NCI-H1417 (cell line): ENCODE measurements at regions not wholly inside any gene's neighbourhood (a gene's known extent, or its start where the extent isn't known, plus 50 kb on each side); places are given as distances from the start of the nearest gene placed in this dataset.
"Not testable (repeated sequence)": the region's sequence is repeated elsewhere in the genome, so short reads cannot be mapped to it uniquely, and the experiment has no call there.

ENCODE experiments used
- DNase-seq, 3 experiments: peaks; one replicate each; lab custom pipeline; 2025; lab: John Stamatoyannopoulos, UW

- DNase-seq: no peak
Measured at GRCh38 chr2:17362956-17363355, 155.3 kb downstream of the RAD51AP2 start.

- no peak for DNase-seq
Measured at GRCh38 chr2:17355608-17356329, 162.5 kb downstream of the RAD51AP2 start.

- DNase-seq: no peak
Measured at GRCh38 chr2:17353263-17353662, 165.0 kb downstream of the RAD51AP2 start.

- not testable (repeated sequence) for DNase-seq
Measured at GRCh38 chr2:17342692-17343091, 175.5 kb downstream of the RAD51AP2 start.

- DNase-seq: no peak
Measured at GRCh38 chr2:17337507-17337906, 180.7 kb downstream of the RAD51AP2 start.

GRCh38 chr2:17336458-17336857 lies 181.8 kb downstream of the RAD51AP2 start:
- DNase-seq: no peak

- no peak for DNase-seq
Measured at GRCh38 chr2:17334300-17334699, 183.9 kb downstream of the RAD51AP2 start.

GRCh38 chr2:17331636-17332035 lies 186.6 kb downstream of the RAD51AP2 start:
- DNase-seq: no peak

GRCh38 chr2:17328161-17328560 lies 190.1 kb downstream of the RAD51AP2 start:
- DNase-seq: no peak

- DNase-seq: no peak
Measured at GRCh38 chr2:17327649-17328048, 190.6 kb downstream of the RAD51AP2 start.

- DNase-seq: no peak
Measured at GRCh38 chr2:17326717-17327116, 191.5 kb downstream of the RAD51AP2 start.

GRCh38 chr2:17323697-17324096 lies 194.5 kb downstream of the RAD51AP2 start:
- no peak for DNase-seq

- no peak for DNase-seq
Measured at GRCh38 chr2:17322461-17322860, 195.8 kb downstream of the RAD51AP2 start.

- DNase-seq: no peak
Measured at GRCh38 chr2:17319090-17319489, 199.2 kb downstream of the RAD51AP2 start.

- DNase-seq: no peak
Measured at GRCh38 chr2:17318013-17318412, 200.2 kb downstream of the RAD51AP2 start.

GRCh38 chr2:17317439-17317976 lies 200.7 kb downstream of the RAD51AP2 start:
- no peak for DNase-seq

GRCh38 chr2:17313261-17313660 lies 205.0 kb downstream of the RAD51AP2 start:
- no peak for DNase-seq

GRCh38 chr2:17311771-17312511 lies 206.3 kb downstream of the RAD51AP2 start:
- DNase-seq: no peak

- no peak for DNase-seq
Measured at GRCh38 chr2:17311106-17311619, 207.1 kb downstream of the RAD51AP2 start.

- DNase-seq: peak; percentile 43 to 81 (median 73)
Measured at GRCh38 chr2:17309741-17310339, 208.4 kb downstream of the RAD51AP2 start.

- DNase-seq: no peak
Measured at GRCh38 chr2:17309181-17309580, 209.1 kb downstream of the RAD51AP2 start.

GRCh38 chr2:17306706-17307105 lies 211.5 kb downstream of the RAD51AP2 start:
- DNase-seq: no peak

- no peak for DNase-seq
Measured at GRCh38 chr2:17306219-17306618, 212.0 kb downstream of the RAD51AP2 start.
